Muscle of leg (tissue), 3 donors: ENCODE measurements at regions not wholly inside any gene's neighbourhood (a gene's known extent, or its start where the extent isn't known, plus 50 kb on each side); places are given as distances from the start of the nearest gene placed in this dataset.

Experiments used
- DNase-seq: peaks from one replicate; pipeline ENCODE4 v3.0.0; 2013
- H3K27ac ChIP-seq: one replicate; pipeline ENCODE4 v1.5.1; 2013; ENCODE audit warnings: mild to moderate bottlenecking, low read length, control low read depth
- H3K27me3 ChIP-seq: one replicate; pipeline ENCODE4 v1.6.1; 2013; ENCODE audit warnings: low read length; ENCODE audit not compliant: control insufficient read depth, insufficient read depth
- H3K36me3 ChIP-seq: one replicate; pipeline ENCODE4 v1.6.1; 2013; ENCODE audit warnings: low read length; ENCODE audit not compliant: control insufficient read depth, insufficient read depth
- H3K4me1 ChIP-seq: one replicate; pipeline ENCODE4 v1.6.1; 2013; ENCODE audit warnings: low read length; ENCODE audit not compliant: control insufficient read depth, insufficient read depth
- H3K4me3 ChIP-seq: one replicate; pipeline ENCODE4 v1.5.1; 2013; ENCODE audit warnings: low read length, control low read depth
- H3K9me3 ChIP-seq: replicated peaks from 2 replicates; pipeline ENCODE4 v1.6.1; 2013; ENCODE audit warnings: low read depth, low read length; ENCODE audit not compliant: control insufficient read depth
- WGBS: methylation state at CpG from one replicate; pipeline ENCODE4 v1.1.5; 2013; ENCODE audit warnings: missing lambda C conversion rate; ENCODE audit not compliant: insufficient coverage; 5-methylcytosine and 5-hydroxymethylcytosine counted together

- H3K27me3 ChIP-seq = no peaks in the 10 kb centered on the region
- no peak overlapping the region for H3K4me3 ChIP-seq
- H3K36me3 ChIP-seq = no peaks in the 10 kb centered on the region
- peaks cover 7% of the 10 kb centered on the region for H3K4me1 ChIP-seq
- 20% methylated on average over 1 of the region's 6 CpGs for WGBS
- H3K27ac ChIP-seq = no peak overlapping the region
- H3K9me3 ChIP-seq = no peaks in the 10 kb centered on the region
- peak; percentile 89 for DNase-seq
Measured at GRCh38 chr4:153137159-153137558, 67.1 kb upstream of the TRIM2 start.

GRCh38 chr4:153137677-153138630 lies 66.3 kb upstream of the TRIM2 start:
- peaks cover 7% of the 10 kb centered on the region for H3K4me1 ChIP-seq
- H3K4me3 ChIP-seq = no peak overlapping the region
- H3K27me3 ChIP-seq = no peaks in the 10 kb centered on the region
- no peak for DNase-seq
- H3K36me3 ChIP-seq = no peaks in the 10 kb centered on the region
- no peak overlapping the region for H3K27ac ChIP-seq
- H3K9me3 ChIP-seq = no peaks in the 10 kb centered on the region
- WGBS = 100% methylated on average over 2 of the region's 8 CpGs

GRCh38 chr4:153138736-153139135 lies 65.5 kb upstream of the TRIM2 start:
- no peak overlapping the region for H3K27ac ChIP-seq
- no peak for DNase-seq
- H3K4me3 ChIP-seq = no peak overlapping the region
- no peaks in the 10 kb centered on the region for H3K9me3 ChIP-seq
- H3K36me3 ChIP-seq = no peaks in the 10 kb centered on the region
- no CpG with 5 or more reads among the region's 5 CpGs for WGBS
- no peaks in the 10 kb centered on the region for H3K27me3 ChIP-seq
- H3K4me1 ChIP-seq = peaks cover 13% of the 10 kb centered on the region

GRCh38 chr4:153140294-153140693 lies 63.9 kb upstream of the TRIM2 start:
- WGBS = 83% methylated on average over 3 of the region's 5 CpGs
- Histone ChIP-seq H3K36me3 (no peaks in the 10 kb centered on the region), H3K4me3 (no peak overlapping the region), H3K4me1 (peaks cover 16% of the 10 kb centered on the region), H3K27ac (no peak overlapping the region), H3K27me3 (no peaks in the 10 kb centered on the region), H3K9me3 (no peaks in the 10 kb centered on the region)
- DNase-seq = no peak

- DNase-seq = no peak
- Histone ChIP-seq H3K27me3 (no peaks in the 10 kb centered on the region), H3K9me3 (no peaks in the 10 kb centered on the region), H3K27ac (no peak overlapping the region), H3K4me3 (no peak overlapping the region), H3K36me3 (no peaks in the 10 kb centered on the region), H3K4me1 (peaks cover 16% of the 10 kb centered on the region)
- 100% methylated on average over 1 of the region's 1 CpG for WGBS
Measured at GRCh38 chr4:153141238-153141637, 63.0 kb upstream of the TRIM2 start.

GRCh38 chr4:153142700-153143438 lies 61.4 kb upstream of the TRIM2 start:
- Histone ChIP-seq H3K36me3 (no peaks in the 10 kb centered on the region), H3K27ac (no peak overlapping the region), H3K9me3 (no peaks in the 10 kb centered on the region), H3K4me1 (peaks cover 9% of the 10 kb centered on the region), H3K4me3 (no peak overlapping the region), H3K27me3 (no peaks in the 10 kb centered on the region)
- 100% methylated on average over 1 of the region's 7 CpGs for WGBS
- DNase-seq = peak; percentile 92

- DNase-seq = peak; percentile 43
- Histone ChIP-seq H3K9me3 (no peaks in the 10 kb centered on the region), H3K36me3 (no peaks in the 10 kb centered on the region), H3K4me3 (no peak overlapping the region), H3K4me1 (peaks cover 9% of the 10 kb centered on the region), H3K27ac (no peak overlapping the region), H3K27me3 (no peaks in the 10 kb centered on the region)
- WGBS = 50% methylated on average over 1 of the region's 7 CpGs
Measured at GRCh38 chr4:153143527-153144348, 60.5 kb upstream of the TRIM2 start.

- DNase-seq = no peak
- no peak overlapping the region for H3K27ac ChIP-seq
- peaks cover 9% of the 10 kb centered on the region for H3K4me1 ChIP-seq
- no peaks in the 10 kb centered on the region for H3K9me3 ChIP-seq
- H3K27me3 ChIP-seq = no peaks in the 10 kb centered on the region
- H3K36me3 ChIP-seq = no peaks in the 10 kb centered on the region
- no CpG with 5 or more reads among the region's 1 CpG for WGBS
- H3K4me3 ChIP-seq = no peak overlapping the region
Measured at GRCh38 chr4:153146031-153146430, 58.2 kb upstream of the TRIM2 start.

GRCh38 chr4:153146961-153147360 lies 57.3 kb upstream of the TRIM2 start:
- Histone ChIP-seq H3K36me3 (no peaks in the 10 kb centered on the region), H3K4me1 (peaks cover 11% of the 10 kb centered on the region), H3K9me3 (no peaks in the 10 kb centered on the region), H3K27ac (no peak overlapping the region), H3K27me3 (no peaks in the 10 kb centered on the region), H3K4me3 (no peak overlapping the region)
- WGBS = 95% methylated on average over 3 of the region's 4 CpGs
- DNase-seq = no peak

GRCh38 chr4:153148791-153149190 lies 55.5 kb upstream of the TRIM2 start:
- WGBS = no CpG with 5 or more reads among the region's 3 CpGs
- no peaks in the 10 kb centered on the region for H3K36me3 ChIP-seq
- no peak overlapping the region for H3K4me3 ChIP-seq
- no peak for DNase-seq
- peaks cover 4% of the 10 kb centered on the region for H3K27me3 ChIP-seq
- H3K9me3 ChIP-seq = no peaks in the 10 kb centered on the region
- H3K27ac ChIP-seq = no peak overlapping the region
- H3K4me1 ChIP-seq = peaks cover 17% of the 10 kb centered on the region
